Embryonic facial prominence (tissue), 1 donor: ENCODE measurements at regions not wholly inside any gene's neighbourhood (a gene's known extent, or its start where the extent isn't known, plus 50 kb on each side); places are given as distances from the start of the nearest gene placed in this dataset.

Experiments used
- DNase-seq: peaks from one replicate; pipeline ENCODE4 v3.0.0-alpha.2; 2016; ENCODE audit errors: extremely low spot score

DNA sequence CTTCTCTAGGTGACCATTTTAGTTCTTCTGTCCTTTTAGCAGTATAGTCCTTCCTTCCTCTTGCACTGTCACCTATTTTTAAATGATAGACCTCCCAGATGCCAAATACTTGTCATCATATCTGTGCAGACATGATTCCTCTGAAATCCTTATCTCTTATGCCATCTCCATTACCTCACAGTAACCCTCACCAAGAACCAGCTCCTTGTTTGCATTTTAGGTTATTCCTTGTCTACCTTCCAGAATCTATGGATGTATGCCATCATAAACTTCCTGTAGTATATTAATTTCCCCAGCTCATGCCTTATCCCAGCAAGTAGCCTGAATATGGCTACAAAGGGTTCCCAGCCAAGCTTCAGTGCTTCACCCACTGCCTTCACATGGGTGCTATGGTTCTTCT lies 1347.2 kb downstream of the ROBO1 start:
- no peak for DNase-seq

DNA sequence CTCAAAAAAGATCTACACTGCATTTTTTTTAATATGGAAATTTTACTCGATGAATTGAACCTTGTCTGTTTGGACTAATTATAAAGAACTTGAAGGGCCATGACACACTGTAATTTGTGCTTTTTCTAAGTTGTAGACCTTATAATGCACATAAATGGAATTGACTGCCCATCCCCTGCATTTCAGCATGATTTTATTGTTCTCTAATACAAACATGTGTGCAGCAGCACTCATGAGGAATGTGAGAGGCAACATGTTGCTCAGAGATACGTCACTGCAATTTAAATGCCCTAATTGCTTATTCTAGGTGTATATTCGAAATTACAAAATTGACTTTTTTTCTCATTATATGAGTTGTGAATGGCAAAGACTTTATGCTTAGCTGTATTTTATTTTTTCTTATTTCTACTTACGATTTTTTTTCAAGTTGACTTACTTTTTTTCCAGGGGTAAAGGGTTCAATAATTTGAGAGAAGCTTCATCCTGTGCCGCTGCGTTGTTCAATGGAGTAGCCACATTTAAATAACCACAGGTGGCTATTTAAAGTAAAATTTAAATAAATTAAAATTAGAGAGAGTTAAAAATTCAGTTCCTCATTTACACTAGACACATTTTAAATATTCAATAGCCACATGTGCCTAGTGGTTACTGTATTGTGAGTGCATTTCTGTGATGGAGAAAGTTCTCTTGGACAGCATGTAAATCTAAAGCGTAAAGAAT lies 1346.4 kb downstream of the ROBO1 start:
- DNase-seq = no peak

DNA sequence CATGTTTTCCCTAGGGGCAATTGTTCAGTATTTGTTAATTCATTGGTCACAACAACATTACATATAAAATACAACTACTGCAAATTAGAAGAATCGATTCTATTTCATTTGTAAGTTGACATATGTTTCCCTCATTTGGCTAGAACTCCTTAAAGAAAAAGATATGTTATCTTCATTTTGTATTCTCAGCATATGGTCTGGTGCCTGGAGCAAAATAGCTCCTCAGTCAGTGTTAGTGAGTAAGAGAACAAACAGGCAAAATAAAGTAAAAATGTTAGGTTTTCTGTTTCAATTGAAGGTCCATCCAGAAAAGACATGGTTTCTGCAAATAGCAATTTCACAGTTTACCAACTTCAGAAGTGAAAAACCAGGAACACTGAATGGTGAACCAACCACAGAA lies 1343.1 kb downstream of the ROBO1 start:
- no peak for DNase-seq

DNA sequence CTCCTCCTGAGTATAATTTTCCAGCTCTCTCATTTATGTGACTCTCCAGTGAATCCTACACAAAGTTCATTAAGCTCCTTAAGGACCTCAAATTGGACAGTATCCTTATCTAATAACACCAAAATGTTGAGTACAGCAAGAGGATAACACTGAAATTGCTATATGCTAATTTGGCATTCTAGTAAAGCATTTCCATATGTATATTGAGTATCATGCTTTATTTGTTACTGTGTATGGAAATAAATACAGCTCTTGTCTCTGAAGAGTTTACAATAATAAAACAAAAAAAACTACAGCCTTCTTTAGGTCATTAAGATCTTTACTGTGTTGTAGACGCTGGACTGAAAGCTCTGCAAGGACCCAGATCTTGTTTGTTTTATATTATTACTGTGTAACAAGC lies 1341.3 kb downstream of the ROBO1 start:
- no peak for DNase-seq

DNA sequence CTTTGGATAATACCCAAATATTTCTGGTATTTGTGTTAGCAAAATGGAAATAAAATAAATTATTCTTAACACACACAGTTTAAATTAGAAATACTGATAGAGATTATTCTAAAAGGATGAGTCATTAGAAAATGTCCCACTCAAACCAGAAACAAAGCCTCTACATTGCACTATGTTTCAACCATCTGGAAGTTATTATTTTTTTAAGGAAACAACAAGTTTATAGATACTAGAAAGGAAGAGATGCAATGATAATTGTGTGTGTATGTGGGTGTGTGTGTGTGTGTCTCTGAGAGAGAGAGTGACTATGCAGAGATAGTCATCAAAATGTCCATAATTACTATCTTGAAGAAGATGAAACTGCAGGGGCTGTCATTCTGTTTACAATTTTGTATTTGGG lies 1340.5 kb downstream of the ROBO1 start:
- DNase-seq = no peak

DNA sequence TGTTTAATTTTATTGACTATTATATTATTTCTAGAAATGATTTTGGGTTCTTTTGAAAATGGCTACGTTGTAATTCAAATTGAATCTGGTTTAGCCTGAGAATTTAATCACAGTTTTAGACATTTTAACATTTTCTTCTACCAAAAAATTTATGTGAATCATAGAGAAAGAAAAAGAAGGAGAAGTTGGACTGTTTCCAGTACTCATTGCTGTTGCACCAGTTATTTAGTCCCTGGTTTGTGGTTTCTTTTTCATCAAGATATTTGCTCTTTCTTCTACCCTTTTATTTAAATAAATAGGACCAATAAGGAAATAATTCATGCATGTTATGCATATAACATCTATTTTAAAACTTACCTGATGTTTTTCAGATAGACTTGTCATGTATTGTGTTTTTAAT lies 1337.1 kb downstream of the ROBO1 start:
- no peak for DNase-seq

DNA sequence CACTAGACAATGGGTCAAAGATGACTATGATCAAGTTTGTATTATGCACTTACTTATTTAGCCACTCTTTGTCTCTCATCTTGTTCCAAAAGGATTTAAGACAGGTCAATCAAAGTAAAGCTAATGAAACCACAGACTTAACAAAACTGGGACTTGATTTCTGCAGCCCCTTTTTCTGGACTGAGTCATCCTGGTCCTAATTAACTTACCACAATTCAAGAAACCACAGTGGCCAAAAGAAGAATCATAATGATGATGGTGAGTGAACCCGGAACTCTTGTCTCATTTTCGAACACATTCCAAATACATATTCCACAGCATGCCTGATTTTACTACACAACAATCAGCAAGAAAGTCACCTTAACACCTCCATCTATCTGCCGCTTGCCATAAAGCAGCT lies 1333.0 kb downstream of the ROBO1 start:
- no peak for DNase-seq

DNA sequence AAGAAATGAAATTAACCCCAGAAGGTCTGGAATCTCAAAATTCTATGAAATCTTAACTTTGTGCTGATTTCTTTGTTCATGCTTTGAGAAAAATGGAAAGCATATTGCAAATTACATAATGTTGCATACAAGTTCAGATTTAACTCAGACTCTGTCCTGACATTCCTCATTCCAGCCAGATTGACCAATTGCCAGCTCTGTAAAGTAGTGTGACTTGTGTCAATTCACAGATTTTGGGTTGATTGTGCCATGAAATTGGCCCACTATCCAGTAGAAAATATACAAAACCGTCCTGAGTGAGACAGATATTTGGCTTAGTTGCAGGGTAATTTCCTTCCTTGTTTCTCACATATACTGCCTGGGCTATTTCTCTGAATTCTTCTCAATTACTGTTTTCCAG lies 1312.6 kb downstream of the ROBO1 start:
- DNase-seq = no peak

DNA sequence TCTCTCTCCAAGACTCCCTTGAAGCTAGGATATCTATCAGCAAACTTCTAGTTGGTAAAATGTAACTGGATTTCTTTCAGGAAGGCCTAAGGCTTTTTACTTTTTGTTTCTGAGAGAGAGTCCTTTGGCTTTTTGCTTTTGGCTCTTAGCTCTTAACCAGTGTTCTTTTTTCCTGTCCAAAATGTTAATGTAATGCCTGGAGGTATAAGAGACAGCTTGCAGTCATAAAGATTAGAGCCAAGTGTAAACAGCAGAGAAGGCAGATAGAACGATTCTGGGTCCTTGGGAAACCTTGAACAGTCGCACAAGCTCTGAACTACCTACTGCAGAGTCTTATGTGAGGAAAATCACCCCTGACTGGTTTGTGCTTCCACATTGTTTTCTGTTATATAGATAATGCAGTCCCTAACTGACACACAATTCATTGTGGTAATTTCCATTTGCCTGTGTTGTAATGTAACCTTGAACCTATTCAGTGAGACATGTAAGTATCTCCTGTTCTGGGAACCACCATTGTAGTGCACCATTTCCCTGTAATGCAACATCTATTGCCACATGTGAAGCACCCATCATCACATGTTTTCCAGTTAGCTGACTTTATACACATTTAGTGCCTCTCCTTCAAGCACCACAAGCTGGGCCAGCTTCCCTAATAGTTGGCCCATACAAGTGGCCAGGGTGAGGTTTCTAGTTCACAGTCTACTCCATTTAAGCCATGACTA lies 1311.9 kb downstream of the ROBO1 start:
- DNase-seq = no peak

DNA sequence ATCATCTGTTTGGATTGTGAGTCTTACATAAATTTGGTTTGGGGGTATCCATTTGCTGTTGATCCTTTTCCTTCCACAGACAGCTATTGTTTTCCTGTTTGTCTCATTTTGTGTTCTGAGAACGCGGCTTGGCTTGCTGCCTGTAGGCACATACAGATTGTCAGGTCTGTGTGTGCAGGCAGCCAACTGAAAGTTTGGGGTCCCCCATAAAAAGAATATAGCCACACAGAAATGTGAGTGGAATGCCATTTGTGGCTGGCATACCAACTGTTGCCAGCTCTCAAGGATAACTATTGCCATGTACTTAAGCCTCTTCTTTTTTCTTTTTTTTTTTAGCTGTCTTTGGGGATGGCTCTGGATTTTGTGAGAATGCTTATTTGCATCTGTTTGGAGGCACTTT lies 1308.0 kb downstream of the ROBO1 start:
- DNase-seq = no peak

DNA sequence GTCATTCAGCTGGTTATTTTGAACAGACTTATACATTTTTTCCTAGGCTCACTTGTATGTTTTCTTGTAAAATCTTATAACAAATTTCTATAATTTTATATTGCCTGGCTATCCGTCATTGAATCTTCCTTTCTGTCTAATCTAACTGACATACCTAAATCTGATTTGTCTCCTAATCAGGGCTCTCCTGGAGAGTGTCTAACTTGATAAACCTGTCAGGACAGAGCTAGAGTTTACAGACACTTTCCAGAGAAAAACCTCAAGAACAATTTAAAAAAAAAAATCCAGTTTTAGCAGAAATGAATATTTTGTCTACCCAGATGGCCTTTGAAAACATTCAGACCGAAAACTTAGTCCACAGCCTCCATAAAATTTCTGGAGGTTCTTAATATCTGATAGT lies 1305.8 kb downstream of the ROBO1 start:
- DNase-seq = no peak

DNA sequence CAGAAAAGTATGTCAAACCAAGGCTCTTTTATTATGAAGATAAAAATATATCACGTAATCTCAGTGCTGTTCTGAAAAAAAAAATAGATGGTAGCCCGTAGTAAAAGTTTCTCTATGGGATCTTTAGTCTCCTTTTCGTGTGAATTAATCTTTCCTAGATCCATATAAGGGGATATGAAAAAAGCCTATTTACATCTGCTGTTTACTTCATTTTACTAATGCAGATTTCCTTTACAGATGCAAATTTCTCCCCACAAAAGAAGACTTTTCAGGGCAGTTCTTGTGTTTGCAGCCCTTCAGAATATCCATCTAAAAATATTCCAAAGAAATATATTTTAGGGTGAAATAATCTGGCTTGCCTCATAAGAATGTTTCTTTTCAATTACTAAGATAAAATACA lies 1291.7 kb downstream of the ROBO1 start:
- no peak for DNase-seq

DNA sequence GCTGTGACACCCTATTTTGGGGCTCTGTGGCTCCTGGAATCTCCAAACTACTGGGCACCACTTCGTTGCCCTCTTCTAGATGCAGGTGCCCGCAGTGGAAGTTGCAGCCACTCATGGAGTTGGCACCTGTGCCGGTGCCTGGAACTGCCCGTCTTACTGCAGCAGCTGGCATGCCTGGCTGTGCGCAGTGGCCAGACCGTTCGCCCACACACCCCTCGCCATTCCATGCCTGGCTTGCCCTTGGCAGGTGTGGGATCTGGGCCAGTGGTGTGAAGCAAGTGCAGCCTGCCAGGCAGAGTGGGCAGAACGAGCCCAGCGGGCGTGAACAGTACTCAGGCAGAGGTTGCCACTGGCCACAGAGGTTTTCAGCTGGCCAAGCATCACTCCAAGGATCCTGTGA lies 1286.7 kb downstream of the ROBO1 start:
- no peak for DNase-seq

DNA sequence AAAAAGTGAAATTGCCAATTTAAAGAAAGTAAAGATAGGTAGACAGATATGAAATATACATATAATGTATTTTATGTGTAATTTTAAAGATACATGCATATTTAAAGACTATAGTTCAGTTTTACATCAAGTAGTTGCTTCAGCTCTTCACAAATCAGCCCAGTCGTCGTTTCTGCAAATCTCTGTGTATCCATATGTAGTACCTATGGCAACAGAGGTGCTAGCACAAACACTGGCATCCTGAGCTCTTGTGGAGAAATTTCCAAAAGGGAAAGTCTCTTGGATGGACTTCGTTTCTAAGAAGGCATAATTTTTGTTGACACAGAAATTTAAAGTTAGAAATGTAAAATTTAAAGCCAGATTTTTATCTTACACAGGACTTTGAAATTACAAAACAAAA lies 1284.7 kb downstream of the ROBO1 start:
- no peak for DNase-seq

DNA sequence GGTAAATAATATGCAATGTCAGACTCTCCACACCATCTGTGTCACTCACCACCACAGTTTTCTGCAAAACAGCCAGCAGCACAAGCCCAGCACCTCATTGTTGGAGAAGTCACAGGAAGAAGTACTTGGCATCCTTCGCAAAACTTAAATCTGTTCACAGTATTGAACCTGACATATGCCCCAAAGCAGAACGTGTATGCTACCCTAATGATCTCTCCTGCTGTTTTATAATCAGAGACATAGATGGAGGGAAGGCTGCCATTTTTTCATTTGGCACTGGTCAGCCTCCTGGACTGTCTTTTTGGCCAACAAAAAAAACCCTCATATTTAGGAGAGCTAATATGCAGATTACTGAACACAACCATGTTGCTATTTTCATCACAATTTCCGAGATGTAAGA lies 1272.9 kb downstream of the ROBO1 start:
- DNase-seq = no peak

DNA sequence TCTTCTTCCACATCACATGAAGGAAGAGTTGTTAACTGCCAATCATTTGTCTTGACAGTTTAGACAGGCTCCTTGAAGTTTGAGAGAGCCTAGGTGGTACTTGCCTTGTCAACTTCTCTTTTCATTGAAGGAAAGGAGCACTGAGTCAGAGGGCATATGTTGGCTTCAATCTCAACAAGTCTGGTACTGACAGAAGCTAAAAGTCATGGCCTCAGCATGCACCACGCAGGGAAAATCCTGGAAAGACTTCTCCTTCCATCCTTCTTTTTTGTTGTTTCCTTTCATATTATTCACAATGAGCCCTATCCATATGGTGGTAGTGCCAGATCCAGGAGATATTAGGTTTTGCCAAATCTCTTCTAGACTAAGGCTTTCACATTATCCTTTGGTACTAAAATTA lies 1272.5 kb downstream of the ROBO1 start:
- no peak for DNase-seq

DNA sequence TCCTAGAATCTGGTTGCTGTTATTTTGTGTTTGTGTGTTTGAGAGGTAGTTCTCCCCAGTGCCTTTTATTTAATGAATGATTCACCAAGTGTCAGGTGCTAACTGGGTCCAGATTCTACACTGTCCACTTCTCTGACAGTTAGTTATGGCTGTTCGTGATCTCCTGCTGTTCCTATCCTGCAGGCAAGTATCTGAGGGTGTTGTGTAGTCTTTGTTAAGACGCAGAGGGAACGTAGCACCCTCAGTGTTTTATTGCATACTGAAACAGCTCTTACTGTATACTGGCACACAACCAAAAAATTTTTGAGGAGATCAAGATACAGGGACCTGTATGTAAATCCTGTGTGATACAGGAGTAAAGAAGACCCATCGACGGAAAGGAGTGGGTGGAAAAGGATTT lies 1271.3 kb downstream of the ROBO1 start:
- DNase-seq = no peak

DNA sequence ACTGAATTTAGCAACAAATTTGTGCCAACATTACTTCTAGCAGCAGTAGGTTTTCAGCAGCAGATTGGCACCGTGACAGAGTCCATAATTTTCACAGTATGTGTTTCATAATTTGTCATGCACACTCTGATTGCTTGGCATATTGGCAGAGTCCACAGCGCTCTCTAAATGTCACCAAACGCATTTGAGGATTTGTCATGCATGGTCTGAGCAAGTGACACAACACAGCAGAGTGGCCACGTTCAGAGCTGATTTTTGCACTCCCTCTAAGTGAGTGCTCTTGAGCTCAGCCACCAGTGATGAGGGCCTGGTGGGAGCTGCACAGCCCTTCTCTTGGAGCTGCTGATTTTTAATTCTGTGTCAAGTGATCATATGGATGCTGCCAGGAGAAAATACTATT lies 1270.8 kb downstream of the ROBO1 start:
- no peak for DNase-seq

DNA sequence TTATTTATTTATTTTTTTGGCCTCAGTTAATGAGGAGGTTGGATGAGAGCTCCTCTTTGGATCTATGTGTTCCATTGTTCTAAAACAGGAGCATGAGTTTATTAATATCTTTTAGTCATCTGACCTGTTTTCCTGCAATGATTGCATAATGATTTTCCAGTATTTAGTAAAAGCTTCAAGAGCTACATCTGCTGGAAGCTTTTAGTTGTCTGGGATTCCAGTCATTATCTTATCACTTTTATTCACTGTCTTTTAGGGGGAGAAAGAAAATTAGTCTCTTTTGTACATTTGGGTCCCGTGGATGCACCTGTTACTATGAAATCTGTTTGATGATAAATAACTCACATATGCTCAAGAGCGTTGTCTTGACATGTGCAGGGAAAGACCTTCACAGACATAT lies 1270.0 kb downstream of the ROBO1 start:
- no peak for DNase-seq

DNA sequence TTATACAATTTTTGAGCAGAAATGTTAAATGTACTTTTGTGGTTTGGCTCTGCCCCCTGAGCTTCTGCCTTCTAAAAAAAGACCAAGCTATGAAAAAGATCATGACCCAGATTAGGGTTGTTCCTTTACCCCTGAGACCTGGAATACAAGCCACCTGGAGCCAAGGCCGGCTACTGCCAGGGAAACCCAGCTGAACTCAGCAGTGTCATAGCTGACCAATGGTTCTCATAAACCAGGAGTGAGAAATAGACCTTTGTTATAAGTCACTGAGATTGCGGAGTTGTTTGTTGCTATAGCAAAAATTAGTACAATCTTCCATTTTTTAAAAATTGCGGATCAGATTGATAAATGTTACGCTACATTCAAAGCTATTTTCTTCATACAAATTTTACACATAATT lies 1261.7 kb downstream of the ROBO1 start:
- DNase-seq = no peak

DNA sequence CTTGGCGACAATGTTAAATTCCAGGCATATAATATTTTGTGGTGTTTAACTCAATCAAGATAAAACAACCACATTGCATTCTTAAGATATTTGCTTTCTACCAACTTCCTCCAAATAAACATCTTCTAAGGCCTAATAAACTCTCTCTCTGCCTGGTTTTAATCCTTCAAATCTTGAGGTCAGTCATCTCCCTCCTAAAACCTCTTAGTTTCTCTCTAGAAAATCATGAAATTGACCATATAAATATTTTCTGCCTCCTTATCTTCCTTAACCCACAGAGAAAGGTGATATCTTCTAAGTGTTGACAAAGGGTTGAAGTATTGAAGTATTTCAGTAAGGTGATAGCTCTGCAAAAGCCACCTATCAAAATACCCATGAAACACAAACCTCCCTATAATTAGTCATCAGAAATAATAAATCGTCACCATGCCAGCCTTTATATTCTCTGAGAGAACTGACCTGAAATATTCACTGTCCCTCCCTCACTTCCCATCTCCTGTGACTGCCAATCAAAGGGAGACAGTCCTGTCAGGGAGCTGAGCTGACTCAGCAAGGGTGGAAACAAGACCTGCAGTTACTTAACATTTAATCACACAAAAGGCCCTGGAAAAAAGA lies 1261.1 kb downstream of the ROBO1 start:
- no peak for DNase-seq

DNA sequence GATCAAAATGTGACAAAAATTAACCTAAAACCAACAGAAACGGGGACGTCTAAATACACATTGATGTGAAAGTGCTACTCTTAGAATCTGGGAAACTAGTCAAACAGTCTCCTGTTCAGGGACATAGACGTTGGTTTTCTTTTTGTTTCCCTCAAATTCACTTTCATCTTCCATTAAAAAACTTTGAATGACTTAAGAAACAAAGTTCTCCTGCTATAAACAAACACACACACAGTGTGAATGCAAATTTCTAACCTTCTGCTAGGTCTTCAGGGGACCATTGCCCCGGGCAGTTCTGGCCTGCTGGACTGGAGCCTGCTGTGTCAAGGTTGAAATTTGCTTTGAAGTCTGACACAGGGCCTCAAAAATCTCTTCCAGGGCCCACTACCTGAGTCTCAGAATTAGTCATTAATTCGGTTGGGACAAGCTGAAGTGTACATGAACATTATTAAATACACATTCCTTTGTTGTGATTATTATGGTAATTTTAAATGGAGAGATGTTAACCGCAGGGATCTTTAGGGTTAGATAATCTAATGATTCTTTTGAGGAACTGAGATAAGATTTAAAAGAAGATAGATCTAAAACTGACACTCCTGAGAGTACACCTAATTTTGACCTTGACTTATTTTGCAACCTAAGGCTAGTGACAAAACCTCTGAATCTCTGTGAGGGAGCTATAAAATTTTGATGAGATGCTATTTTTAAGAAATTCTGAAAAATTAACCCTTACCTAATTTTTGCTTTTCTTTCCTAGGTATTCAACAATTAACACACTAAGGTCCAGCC lies 1260.4 kb downstream of the ROBO1 start:
- DNase-seq = no peak

DNA sequence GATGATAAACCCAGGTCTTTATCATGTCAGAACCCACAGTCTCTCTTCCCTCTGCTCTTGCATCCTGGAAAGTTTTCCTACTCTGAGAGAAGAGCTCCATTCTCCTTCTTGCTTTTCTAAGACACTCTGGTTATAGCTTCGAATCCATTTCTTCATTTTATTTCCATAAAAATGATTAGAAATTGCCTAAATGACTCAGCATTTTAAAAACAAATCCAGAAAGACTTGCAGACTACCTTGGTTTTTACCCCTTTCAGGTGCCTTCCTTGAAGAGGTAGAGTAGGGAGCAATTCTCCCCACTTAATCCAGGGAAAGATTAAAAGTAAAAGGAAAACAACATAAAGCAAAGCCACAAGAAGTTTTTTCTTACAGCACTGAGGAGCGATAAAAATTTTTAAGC lies 1256.0 kb downstream of the ROBO1 start:
- no peak for DNase-seq
